ENCODE measurements at regions not wholly inside any gene's neighbourhood (a gene's known extent, or its start where the extent isn't known, plus 50 kb on each side); places are given as distances from the start of the nearest gene placed in this dataset.

DNA sequence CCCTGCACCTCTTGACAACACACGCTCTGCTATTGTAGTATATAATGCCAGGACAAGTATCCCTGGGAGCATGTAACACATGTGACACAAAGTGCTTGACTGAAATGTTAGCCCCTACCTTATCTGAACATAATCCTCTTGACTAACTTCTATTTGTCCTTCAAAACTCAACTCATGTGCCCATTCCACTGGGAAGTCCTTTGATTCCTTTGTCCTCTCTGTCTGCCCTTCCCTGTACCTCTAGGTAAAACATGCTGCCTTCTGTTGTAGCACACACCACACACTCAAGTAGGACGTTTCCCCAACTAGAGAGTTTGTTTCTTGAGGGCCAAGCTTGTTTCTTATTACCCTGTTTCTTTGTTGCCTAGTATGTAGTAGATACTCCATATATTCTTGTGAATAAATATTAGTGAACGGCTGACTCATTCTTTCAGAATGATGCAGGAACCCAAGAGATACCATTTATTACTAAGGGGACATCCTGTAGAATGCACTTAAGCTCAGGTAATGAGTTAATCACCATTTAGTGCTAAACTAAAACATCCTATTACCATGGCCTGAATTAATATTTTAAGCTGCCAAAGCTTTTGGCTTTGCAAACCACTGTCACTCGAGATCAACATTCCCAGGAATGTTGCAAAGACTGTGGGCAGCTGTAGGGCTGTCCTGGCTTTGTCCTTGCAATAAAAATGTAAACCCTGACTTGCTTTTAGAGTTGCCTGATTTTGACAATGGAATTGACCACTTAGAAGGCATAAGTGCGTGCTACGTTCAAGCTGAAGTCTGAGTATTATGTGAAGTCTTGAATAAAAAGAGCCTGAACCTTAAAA lies 313.4 kb downstream of the COG6 start:
- TF ChIP-seq, protein P1, sequence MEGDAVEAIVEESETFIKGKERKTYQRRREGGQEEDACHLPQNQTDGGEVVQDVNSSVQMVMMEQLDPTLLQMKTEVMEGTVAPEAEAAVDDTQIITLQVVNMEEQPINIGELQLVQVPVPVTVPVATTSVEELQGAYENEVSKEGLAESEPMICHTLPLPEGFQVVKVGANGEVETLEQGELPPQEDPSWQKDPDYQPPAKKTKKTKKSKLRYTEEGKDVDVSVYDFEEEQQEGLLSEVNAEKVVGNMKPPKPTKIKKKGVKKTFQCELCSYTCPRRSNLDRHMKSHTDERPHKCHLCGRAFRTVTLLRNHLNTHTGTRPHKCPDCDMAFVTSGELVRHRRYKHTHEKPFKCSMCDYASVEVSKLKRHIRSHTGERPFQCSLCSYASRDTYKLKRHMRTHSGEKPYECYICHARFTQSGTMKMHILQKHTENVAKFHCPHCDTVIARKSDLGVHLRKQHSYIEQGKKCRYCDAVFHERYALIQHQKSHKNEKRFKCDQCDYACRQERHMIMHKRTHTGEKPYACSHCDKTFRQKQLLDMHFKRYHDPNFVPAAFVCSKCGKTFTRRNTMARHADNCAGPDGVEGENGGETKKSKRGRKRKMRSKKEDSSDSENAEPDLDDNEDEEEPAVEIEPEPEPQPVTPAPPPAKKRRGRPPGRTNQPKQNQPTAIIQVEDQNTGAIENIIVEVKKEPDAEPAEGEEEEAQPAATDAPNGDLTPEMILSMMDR (IDR thresholded peaks at IDR 0.05; ENCODE audit: insufficient read depth, low read length, poor library complexity, severe bottlenecking) = no peak
- no peaks in the 10 kb centered on the region for H3K27me3 ChIP-seq (ENCODE audit: control insufficient read depth, insufficient read depth, low read length)
- DNase-seq (ENCODE audit: low read depth) = no peak
- H3K4me3 ChIP-seq (ENCODE audit: low read depth, low read length) = no peak overlapping the region
- no peaks in the 10 kb centered on the region for H3K36me3 ChIP-seq (ENCODE audit: control insufficient read depth, insufficient read depth, low read length)

DNA sequence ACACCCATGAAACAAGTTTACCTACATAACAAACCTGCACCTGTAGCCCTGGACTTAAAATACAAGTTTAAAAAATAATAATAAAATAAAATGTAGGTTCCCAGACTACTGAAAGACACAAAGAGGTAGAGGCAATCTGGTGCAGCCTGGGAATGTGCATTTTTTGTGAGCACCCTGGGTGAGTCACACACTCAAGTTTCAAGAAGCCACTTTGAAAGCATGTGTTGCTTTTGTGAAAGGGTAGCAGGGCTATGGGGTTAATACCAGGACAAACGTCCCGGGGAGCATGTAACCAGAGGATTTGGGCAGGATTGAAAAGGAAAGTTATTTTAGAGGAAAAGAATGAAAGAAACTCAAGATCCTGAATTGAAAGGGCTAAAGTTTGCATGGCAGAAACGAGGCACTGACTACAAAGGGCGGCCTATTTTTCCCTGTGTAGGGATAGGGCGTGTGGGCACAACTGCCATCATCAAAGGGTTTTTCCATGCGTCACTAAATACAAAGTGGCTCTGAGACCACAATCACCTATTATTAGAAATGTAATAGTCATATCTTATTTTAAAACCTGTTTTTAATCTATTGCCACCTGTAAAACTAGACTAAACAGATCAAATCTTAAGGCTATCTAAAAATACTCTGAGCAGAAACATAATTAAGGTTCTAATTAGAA lies 314.9 kb downstream of the COG6 start:
- TF ChIP-seq, protein P1 (IDR thresholded peaks at IDR 0.05; ENCODE audit: insufficient read depth, low read length, poor library complexity, severe bottlenecking) = no peak
- no peaks in the 10 kb centered on the region for H3K36me3 ChIP-seq (ENCODE audit: control insufficient read depth, insufficient read depth, low read length)
- no peak overlapping the region for H3K4me3 ChIP-seq (ENCODE audit: low read depth, low read length)
- no peak for DNase-seq (ENCODE audit: low read depth)
- no peaks in the 10 kb centered on the region for H3K27me3 ChIP-seq (ENCODE audit: control insufficient read depth, insufficient read depth, low read length)

DNA sequence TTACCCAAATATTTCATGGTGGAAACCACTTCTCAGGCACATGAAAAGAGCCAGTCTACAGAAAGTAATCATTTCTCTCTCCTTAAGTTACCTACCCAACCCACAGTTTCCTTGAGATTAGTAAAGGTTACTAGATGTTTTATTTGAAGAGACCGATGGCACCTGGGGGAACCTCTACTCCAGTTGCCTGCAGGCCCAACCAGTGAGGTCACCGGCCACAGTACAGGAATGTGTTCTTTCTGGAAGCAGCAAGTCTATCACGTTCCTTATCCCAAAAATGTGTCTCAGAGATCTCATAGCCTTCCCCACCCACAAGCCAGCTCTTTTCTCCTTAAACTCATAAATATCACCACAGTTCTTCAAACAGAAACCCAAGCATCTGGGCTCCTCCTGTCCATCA lies 316.1 kb downstream of the COG6 start:
- Histone ChIP-seq H3K27me3 (ENCODE audit: control insufficient read depth, insufficient read depth, low read length) (peaks cover 3% of the 10 kb centered on the region), H3K4me3 (ENCODE audit: low read depth, low read length) (no peak overlapping the region), H3K36me3 (ENCODE audit: control insufficient read depth, insufficient read depth, low read length) (no peaks in the 10 kb centered on the region)
- TF ChIP-seq, protein P1 (IDR thresholded peaks at IDR 0.05; ENCODE audit: insufficient read depth, low read length, poor library complexity, severe bottlenecking) = no peak
- no peak for DNase-seq (ENCODE audit: low read depth)

DNA sequence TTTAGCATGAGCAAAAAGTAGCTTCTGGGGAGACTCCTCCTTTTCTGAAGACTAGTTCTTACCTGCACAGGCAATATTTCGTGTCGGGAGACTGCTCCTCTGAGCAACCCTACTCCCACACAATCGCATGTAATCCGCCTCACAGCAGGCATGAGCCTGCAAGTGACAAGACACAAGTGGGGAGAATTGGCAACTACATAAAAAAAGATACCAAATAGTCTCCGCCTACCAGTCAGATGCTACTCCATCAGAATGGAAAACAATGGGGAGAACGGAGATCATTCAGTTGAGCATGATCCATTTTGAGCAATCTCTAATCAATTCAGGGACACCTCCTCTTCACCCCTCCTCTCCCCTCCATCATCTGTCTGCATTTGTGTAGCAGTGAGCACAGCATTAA lies 321.0 kb downstream of the COG6 start:
- TF ChIP-seq, protein P1 (IDR thresholded peaks at IDR 0.05; ENCODE audit: insufficient read depth, low read length, poor library complexity, severe bottlenecking) = no peak
- DNase-seq (ENCODE audit: low read depth) = no peak
- H3K27me3 ChIP-seq (ENCODE audit: control insufficient read depth, insufficient read depth, low read length) = peaks cover 5% of the 10 kb centered on the region
- H3K4me3 ChIP-seq (ENCODE audit: low read depth, low read length) = no peak overlapping the region
- H3K36me3 ChIP-seq (ENCODE audit: control insufficient read depth, insufficient read depth, low read length) = no peaks in the 10 kb centered on the region

DNA sequence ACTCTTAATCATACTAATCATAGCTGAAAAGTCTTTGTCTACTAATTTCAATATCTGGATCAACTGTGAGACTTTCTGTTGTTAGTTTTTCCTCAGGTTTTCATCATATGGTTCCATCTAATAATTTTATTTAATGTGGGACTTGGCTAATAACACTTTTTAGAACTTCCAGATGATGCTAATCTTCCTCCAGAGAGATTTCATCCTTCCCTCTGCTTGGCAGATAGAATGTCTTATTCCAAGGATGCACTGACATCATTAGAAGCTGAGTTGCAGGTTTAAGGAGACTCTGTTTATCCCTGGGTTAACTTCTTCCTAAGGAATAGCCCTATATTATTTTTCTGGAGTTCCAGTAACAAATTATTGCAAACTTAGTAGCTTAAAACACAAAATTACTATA lies 325.6 kb downstream of the COG6 start:
- no peak overlapping the region for H3K4me3 ChIP-seq (ENCODE audit: low read depth, low read length)
- H3K27me3 ChIP-seq (ENCODE audit: control insufficient read depth, insufficient read depth, low read length) = peaks cover 5% of the 10 kb centered on the region
- no peaks in the 10 kb centered on the region for H3K36me3 ChIP-seq (ENCODE audit: control insufficient read depth, insufficient read depth, low read length)
- TF ChIP-seq, protein P1 (IDR thresholded peaks at IDR 0.05; ENCODE audit: insufficient read depth, low read length, poor library complexity, severe bottlenecking) = no peak
- DNase-seq (ENCODE audit: low read depth) = no peak

All from kidney epithelial cell (primary cell).